ENCODE measurements at regions not wholly inside any gene's neighbourhood (a gene's known extent, or its start where the extent isn't known, plus 50 kb on each side); places are given as distances from the start of the nearest gene placed in this dataset.

- ChIA-PET CTCF (interaction anchor here (0.6 to 2.0 kb wide), 3 partner anchors 67 to 132 kb away, joined by 3 to 5 read pairs (median 3); no protein-coding TSS in a partner anchor), POLR2A (no interaction called here)
- no peaks in the 10 kb centered on the region for H3K36me3 ChIP-seq (ENCODE audit: control insufficient read depth in 2 of 2, insufficient read depth in 1 of 2, low read length in 2 of 2)
These were observed 313.5 kb downstream of the AGTPBP1 start for GRCh38 chr9:85428230-85428629.

DNA sequence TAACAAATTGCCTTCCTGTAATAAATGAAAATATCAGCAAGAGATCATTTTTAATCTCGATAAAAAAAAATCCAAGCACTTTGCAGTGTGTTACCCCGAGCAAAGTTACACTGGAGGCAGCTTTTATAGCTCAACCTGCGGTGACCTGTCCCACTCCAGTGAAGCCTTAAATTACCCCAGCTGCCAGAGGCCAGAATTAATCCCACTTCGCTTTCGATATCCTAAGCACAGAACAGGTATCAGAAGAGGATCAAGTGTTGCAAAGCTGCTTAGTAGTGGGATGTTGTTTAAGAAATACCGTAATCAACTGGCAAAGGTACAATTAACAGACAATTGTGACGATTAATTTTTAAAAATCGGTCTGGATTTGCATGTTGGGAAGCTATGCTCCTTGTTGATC, 314.0 kb downstream of the AGTPBP1 start:
- TF ChIP-seq ZNF704 (tag by site-specific recombination; IDR thresholded peaks at IDR 0.05) (no peak), ZXDB (tag by site-specific recombination; IDR thresholded peaks at IDR 0.05) (no peak), ZNF362 (tag by site-specific recombination; IDR thresholded peaks at IDR 0.05) (no peak), ZNF2 (tag by site-specific recombination; IDR thresholded peaks at IDR 0.05) (no peak), ZNF266 (tag by site-specific recombination; IDR thresholded peaks at IDR 0.05; ENCODE audit: low read depth) (no peak), ZNF214 (tag by site-specific recombination; IDR thresholded peaks at IDR 0.05; ENCODE audit: borderline replicate concordance) (no peak), ZNF747 (tag by site-specific recombination; IDR thresholded peaks at IDR 0.05) (no peak), ZNF645 (tag by site-specific recombination; IDR thresholded peaks at IDR 0.05) (no peak)
- TF ChIP-seq, protein P1, sequence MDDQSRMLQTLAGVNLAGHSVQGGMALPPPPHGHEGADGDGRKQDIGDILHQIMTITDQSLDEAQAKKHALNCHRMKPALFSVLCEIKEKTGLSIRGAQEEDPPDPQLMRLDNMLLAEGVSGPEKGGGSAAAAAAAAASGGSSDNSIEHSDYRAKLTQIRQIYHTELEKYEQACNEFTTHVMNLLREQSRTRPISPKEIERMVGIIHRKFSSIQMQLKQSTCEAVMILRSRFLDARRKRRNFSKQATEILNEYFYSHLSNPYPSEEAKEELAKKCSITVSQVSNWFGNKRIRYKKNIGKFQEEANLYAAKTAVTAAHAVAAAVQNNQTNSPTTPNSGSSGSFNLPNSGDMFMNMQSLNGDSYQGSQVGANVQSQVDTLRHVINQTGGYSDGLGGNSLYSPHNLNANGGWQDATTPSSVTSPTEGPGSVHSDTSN (CRISPR knock-in tag; IDR thresholded peaks at IDR 0.05) = no peak
- ChIA-PET CTCF (interaction anchor here (0.6 to 2.0 kb wide), 3 partner anchors 68 to 132 kb away, joined by 3 to 5 read pairs (median 3); no protein-coding TSS in a partner anchor), POLR2A (no interaction called here)
- no peaks in the 10 kb centered on the region for H3K9me3 ChIP-seq (ENCODE audit: control insufficient read depth, insufficient read depth, low read depth, low read length)
- H3K27ac ChIP-seq (ENCODE audit: extremely low read depth, low read depth, low read length) = no peak overlapping the region
- peaks cover 9% of the 10 kb centered on the region for H3K4me1 ChIP-seq (ENCODE audit: control insufficient read depth, insufficient read depth, low read length)
- H3K4me3 ChIP-seq (ENCODE audit: low read depth, low read length) = no peak overlapping the region
- H3K36me3 ChIP-seq (ENCODE audit: control insufficient read depth in 2 of 2, insufficient read depth in 1 of 2, low read length in 2 of 2) = no peaks in the 10 kb centered on the region

More at GRCh38 chr9:85428230-85428629, 313.5 kb downstream of the AGTPBP1 start:
- TF ChIP-seq ZNF670 (tag by site-specific recombination; IDR thresholded peaks at IDR 0.05; ENCODE audit: low read depth) (no peak), ZNF292 (tag by site-specific recombination; IDR thresholded peaks at IDR 0.05; ENCODE audit: borderline replicate concordance, low read depth) (no peak), IKZF3 (tag by site-specific recombination; IDR thresholded peaks at IDR 0.05) (no peak), ZNF16 (tag by site-specific recombination; IDR thresholded peaks at IDR 0.05; ENCODE audit: low read depth) (no peak), ZNF555 (tag by site-specific recombination; conservative IDR thresholded peaks at IDR 0.05) (no peak), ZNF707 (tag by site-specific recombination; IDR thresholded peaks at IDR 0.05) (no peak), ZBTB20 (tag by site-specific recombination; IDR thresholded peaks at IDR 0.05) (no peak), ZNF146 (tag by site-specific recombination; IDR thresholded peaks at IDR 0.05) (no peak), ZNF366 (tag by site-specific recombination; conservative IDR thresholded peaks at IDR 0.05) (no peak), TCF7L2 (IDR thresholded peaks at IDR 0.05; ENCODE audit: borderline replicate concordance, low read depth, low read length) (no peak), ZNF704 (tag by site-specific recombination; IDR thresholded peaks at IDR 0.05) (no peak), MZF1 (tag by site-specific recombination; IDR thresholded peaks at IDR 0.05; ENCODE audit: borderline replicate concordance) (no peak), ZBTB26 (tag by site-specific recombination; optimal IDR thresholded peaks at IDR 0.05) (no peak), EGR2 (tag by site-specific recombination; IDR thresholded peaks at IDR 0.05; ENCODE audit: low read depth) (no peak), ZNF677 (tag by site-specific recombination; IDR thresholded peaks at IDR 0.05) (no peak), ZNF112 (tag by site-specific recombination; IDR thresholded peaks at IDR 0.05) (no peak), TRIM28 (IDR thresholded peaks at IDR 0.05; ENCODE audit: borderline replicate concordance, low read length) (no peak)
- TF ChIP-seq, protein P2, sequence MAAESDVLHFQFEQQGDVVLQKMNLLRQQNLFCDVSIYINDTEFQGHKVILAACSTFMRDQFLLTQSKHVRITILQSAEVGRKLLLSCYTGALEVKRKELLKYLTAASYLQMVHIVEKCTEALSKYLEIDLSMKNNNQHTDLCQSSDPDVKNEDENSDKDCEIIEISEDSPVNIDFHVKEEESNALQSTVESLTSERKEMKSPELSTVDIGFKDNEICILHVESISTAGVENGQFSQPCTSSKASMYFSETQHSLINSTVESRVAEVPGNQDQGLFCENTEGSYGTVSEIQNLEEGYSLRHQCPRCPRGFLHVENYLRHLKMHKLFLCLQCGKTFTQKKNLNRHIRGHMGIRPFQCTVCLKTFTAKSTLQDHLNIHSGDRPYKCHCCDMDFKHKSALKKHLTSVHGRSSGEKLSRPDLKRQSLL (tag by site-specific recombination; IDR thresholded peaks at IDR 0.05) = no peak
- TF ChIP-seq, protein P3, sequence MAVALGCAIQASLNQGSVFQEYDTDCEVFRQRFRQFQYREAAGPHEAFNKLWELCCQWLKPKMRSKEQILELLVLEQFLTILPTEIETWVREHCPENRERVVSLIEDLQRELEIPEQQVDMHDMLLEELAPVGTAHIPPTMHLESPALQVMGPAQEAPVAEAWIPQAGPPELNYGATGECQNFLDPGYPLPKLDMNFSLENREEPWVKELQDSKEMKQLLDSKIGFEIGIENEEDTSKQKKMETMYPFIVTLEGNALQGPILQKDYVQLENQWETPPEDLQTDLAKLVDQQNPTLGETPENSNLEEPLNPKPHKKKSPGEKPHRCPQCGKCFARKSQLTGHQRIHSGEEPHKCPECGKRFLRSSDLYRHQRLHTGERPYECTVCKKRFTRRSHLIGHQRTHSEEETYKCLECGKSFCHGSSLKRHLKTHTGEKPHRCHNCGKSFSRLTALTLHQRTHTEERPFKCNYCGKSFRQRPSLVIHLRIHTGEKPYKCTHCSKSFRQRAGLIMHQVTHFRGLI (tag by site-specific recombination; IDR thresholded peaks at IDR 0.05) = no peak
- Histone ChIP-seq H3K4me3 (ENCODE audit: low read depth, low read length) (no peak overlapping the region), H3K4me1 (ENCODE audit: control insufficient read depth, insufficient read depth, low read length) (peaks cover 9% of the 10 kb centered on the region), H3K27ac (ENCODE audit: extremely low read depth, low read depth, low read length) (no peak overlapping the region), H3K9me3 (ENCODE audit: control insufficient read depth, insufficient read depth, low read depth, low read length) (no peaks in the 10 kb centered on the region)
